Bronchial epithelial cell (primary cell): ENCODE measurements at regions not wholly inside any gene's neighbourhood (a gene's known extent, or its start where the extent isn't known, plus 50 kb on each side); places are given as distances from the start of the nearest gene placed in this dataset.
"Not testable (repeated sequence)": the region's sequence is repeated elsewhere in the genome, so short reads cannot be mapped to it uniquely, and the experiment has no call there.

Source experiments
- DNase-seq: peaks from one replicate; pipeline ENCODE4 v3.0.0-alpha.2; 2010; ENCODE audit warnings: low read depth
- FAIRE-seq: peaks from 2 replicates; lab custom pipeline; 2011; peaks lifted over from hg19 to GRCh38; lab: Jason Lieb, UNC
- H3K27me3 ChIP-seq: 2 replicates; pipeline ENCODE4 v1.5.1; 2011; ENCODE audit warnings: low read length; ENCODE audit not compliant: control insufficient read depth, insufficient read depth
- H3K36me3 ChIP-seq: 2 replicates; pipeline ENCODE4 v1.5.1; 2011; ENCODE audit warnings: low read length; ENCODE audit not compliant: control insufficient read depth, insufficient read depth
- H3K4me3 ChIP-seq: 2 replicates; pipeline ENCODE4 v1.5.1; 2011; ENCODE audit warnings: mild to moderate bottlenecking, low read depth, low read length, control low read depth
- TF ChIP-seq, protein P1 (sequence below): IDR thresholded peaks from 2 replicates; pipeline ENCODE4 v1.5.1; 2011; ENCODE audit warnings: mild to moderate bottlenecking, moderate library complexity, low read length, control low read depth, inconsistent platforms; ENCODE audit not compliant: insufficient read depth, severe bottlenecking

GRCh38 chr20:29427201-29428060 is 1830.0 kb upstream of the DEFB115 start:
- no peak for DNase-seq

GRCh38 chr20:29430531-29430930 is 1826.9 kb upstream of the DEFB115 start:
- no peak overlapping the region for H3K4me3 ChIP-seq

More at GRCh38 chr20:29427201-29428060, 1830.0 kb upstream of the DEFB115 start:
- TF ChIP-seq, protein P1, sequence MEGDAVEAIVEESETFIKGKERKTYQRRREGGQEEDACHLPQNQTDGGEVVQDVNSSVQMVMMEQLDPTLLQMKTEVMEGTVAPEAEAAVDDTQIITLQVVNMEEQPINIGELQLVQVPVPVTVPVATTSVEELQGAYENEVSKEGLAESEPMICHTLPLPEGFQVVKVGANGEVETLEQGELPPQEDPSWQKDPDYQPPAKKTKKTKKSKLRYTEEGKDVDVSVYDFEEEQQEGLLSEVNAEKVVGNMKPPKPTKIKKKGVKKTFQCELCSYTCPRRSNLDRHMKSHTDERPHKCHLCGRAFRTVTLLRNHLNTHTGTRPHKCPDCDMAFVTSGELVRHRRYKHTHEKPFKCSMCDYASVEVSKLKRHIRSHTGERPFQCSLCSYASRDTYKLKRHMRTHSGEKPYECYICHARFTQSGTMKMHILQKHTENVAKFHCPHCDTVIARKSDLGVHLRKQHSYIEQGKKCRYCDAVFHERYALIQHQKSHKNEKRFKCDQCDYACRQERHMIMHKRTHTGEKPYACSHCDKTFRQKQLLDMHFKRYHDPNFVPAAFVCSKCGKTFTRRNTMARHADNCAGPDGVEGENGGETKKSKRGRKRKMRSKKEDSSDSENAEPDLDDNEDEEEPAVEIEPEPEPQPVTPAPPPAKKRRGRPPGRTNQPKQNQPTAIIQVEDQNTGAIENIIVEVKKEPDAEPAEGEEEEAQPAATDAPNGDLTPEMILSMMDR, result no peak
- no peaks in the 10 kb centered on the region for H3K27me3 ChIP-seq
- H3K36me3 ChIP-seq, result no peaks in the 10 kb centered on the region
- H3K4me3 ChIP-seq, result no peak overlapping the region
- no peak for FAIRE-seq

GRCh38 chr20:29440721-29441120 is 1816.7 kb upstream of the DEFB115 start:
- H3K36me3 ChIP-seq, DNase-seq, H3K4me3 ChIP-seq, FAIRE-seq, H3K27me3 ChIP-seq: not testable (repeated sequence)

More at GRCh38 chr20:29430531-29430930, 1826.9 kb upstream of the DEFB115 start:
- no peak for FAIRE-seq
- TF ChIP-seq, protein P1, result no peak
- Histone ChIP-seq H3K27me3 (no peaks in the 10 kb centered on the region), H3K36me3 (no peaks in the 10 kb centered on the region)
- no peak for DNase-seq

GRCh38 chr20:29443206-29443781 is 1814.2 kb upstream of the DEFB115 start:
- peak; percentile 38 for DNase-seq
- H3K27me3 ChIP-seq, H3K4me3 ChIP-seq, FAIRE-seq, H3K36me3 ChIP-seq: not testable (repeated sequence)
- TF ChIP-seq, protein P1, result peak; percentile 52

GRCh38 chr20:29443819-29444218 is 1813.6 kb upstream of the DEFB115 start:
- no peak for FAIRE-seq
- Histone ChIP-seq H3K27me3 (peaks cover 3% of the 10 kb centered on the region), H3K36me3 (no peaks in the 10 kb centered on the region), H3K4me3 (no peak overlapping the region)
- peak; percentile 26 for DNase-seq
- TF ChIP-seq, protein P1, result no peak

GRCh38 chr20:29445050-29445907 is 1812.2 kb upstream of the DEFB115 start:
- H3K36me3 ChIP-seq, FAIRE-seq, H3K27me3 ChIP-seq: not testable (repeated sequence)
- DNase-seq, result peak; percentile 45
- peak overlapping the region; percentile 14 for H3K4me3 ChIP-seq

- not testable (repeated sequence) for FAIRE-seq, DNase-seq, H3K27me3 ChIP-seq, H3K36me3 ChIP-seq, H3K4me3 ChIP-seq
Measured at GRCh38 chr20:29447517-29448484, 1809.7 kb upstream of the DEFB115 start.
